ENCODE measurements at regions not wholly inside any gene's neighbourhood (a gene's known extent, or its start where the extent isn't known, plus 50 kb on each side); places are given as distances from the start of the nearest gene placed in this dataset.
"Not testable (repeated sequence)": the region's sequence is repeated elsewhere in the genome, so short reads cannot be mapped to it uniquely, and the experiment has no call there.

- Histone ChIP-seq H2BK5ac (ENCODE audit: low read length) (no peak overlapping the region), H3K4me1 (ENCODE audit: control insufficient read depth in 2 of 2, insufficient read depth in 1 of 2, low read depth in 1 of 2, low read length in 2 of 2) (no peaks in the 10 kb centered on the region), H2BK15ac (ENCODE audit: low read length) (no peak overlapping the region), H2BK120ac (ENCODE audit: low read depth, low read length) (no peak overlapping the region), H3K9ac (ENCODE audit: low read depth, low read length, poor library complexity) (no peak overlapping the region), H3K27ac (replicated peaks; ENCODE audit: low read length) (no peak overlapping the region), H3K4me3 (ENCODE audit: low read length in 2 of 2) (no peak overlapping the region), H3K23ac (ENCODE audit: low read depth, low read length, poor library complexity) (no peak overlapping the region), H3K79me1 (ENCODE audit: low read depth, low read length) (no peaks in the 10 kb centered on the region), H3K36me3 (replicated peaks in 1 of 2; ENCODE audit: control insufficient read depth in 2 of 2, insufficient read depth in 2 of 2, low read length in 2 of 2) (no peaks in the 10 kb centered on the region), H4K91ac (ENCODE audit: low read depth, low read length, poor library complexity) (no peak overlapping the region), H3K14ac (ENCODE audit: low read length) (no peak overlapping the region), H3K27me3 (ENCODE audit: control insufficient read depth in 3 of 3, insufficient read depth in 3 of 3, low read depth in 1 of 3, low read length in 3 of 3) (no peaks in the 10 kb centered on the region), H3K4me2 (ENCODE audit: insufficient read depth, low read length, poor library complexity, severe bottlenecking) (no peak overlapping the region), H4K8ac (ENCODE audit: low read depth, low read length) (no peak overlapping the region), H2AK5ac (ENCODE audit: low read depth, low read length) (no peak overlapping the region), H2BK12ac (ENCODE audit: low read length) (no peak overlapping the region), H3K4ac (ENCODE audit: low read length) (no peak overlapping the region), H3K18ac (ENCODE audit: low read length) (peak overlapping the region; percentile 35), H2AFZ (ENCODE audit: low read length) (no peak overlapping the region), H3K9me3 (replicated peaks in 1 of 2; ENCODE audit: control insufficient read depth in 2 of 2, insufficient read depth in 1 of 2, low read depth in 1 of 2, low read length in 2 of 2) (no peaks in the 10 kb centered on the region)
- DNase-seq (ENCODE audit: low spot score): no peak
- no CpG with 5 or more reads among the region's 3 CpGs for WGBS, 2 donors (ENCODE audit: extremely low coverage in 2 of 2, insufficient read length in 2 of 2, insufficient replicate concordance in 1 of 2)
These were observed 83.6 kb upstream of the FOXN2 start for GRCh38 chr2:48230834-48231233.

GRCh38 chr2:48232351-48232750 lies 82.1 kb upstream of the FOXN2 start:
- Histone ChIP-seq H3K4me1 (ENCODE audit: control insufficient read depth in 2 of 2, insufficient read depth in 1 of 2, low read depth in 1 of 2, low read length in 2 of 2) (no peaks in the 10 kb centered on the region), H3K23ac (ENCODE audit: low read depth, low read length, poor library complexity) (no peak overlapping the region), H2AFZ (ENCODE audit: low read length) (no peak overlapping the region), H3K27ac (replicated peaks; ENCODE audit: low read length) (no peak overlapping the region), H2BK5ac (ENCODE audit: low read length) (no peak overlapping the region), H3K4me2 (ENCODE audit: insufficient read depth, low read length, poor library complexity, severe bottlenecking) (no peak overlapping the region), H3K36me3 (replicated peaks in 1 of 2; ENCODE audit: control insufficient read depth in 2 of 2, insufficient read depth in 2 of 2, low read length in 2 of 2) (no peaks in the 10 kb centered on the region), H3K18ac (ENCODE audit: low read length) (peak overlapping the region; percentile 80), H3K4ac (ENCODE audit: low read length) (no peak overlapping the region), H2BK15ac (ENCODE audit: low read length) (no peak overlapping the region), H4K8ac (ENCODE audit: low read depth, low read length) (no peak overlapping the region), H2AK5ac (ENCODE audit: low read depth, low read length) (no peak overlapping the region), H4K91ac (ENCODE audit: low read depth, low read length, poor library complexity) (no peak overlapping the region), H2BK12ac (ENCODE audit: low read length) (no peak overlapping the region), H3K4me3 (ENCODE audit: low read length in 2 of 2) (no peak overlapping the region), H2BK120ac (ENCODE audit: low read depth, low read length) (no peak overlapping the region), H3K9me3 (replicated peaks in 1 of 2; ENCODE audit: control insufficient read depth in 2 of 2, insufficient read depth in 1 of 2, low read depth in 1 of 2, low read length in 2 of 2) (no peaks in the 10 kb centered on the region), H3K27me3 (ENCODE audit: control insufficient read depth in 3 of 3, insufficient read depth in 3 of 3, low read depth in 1 of 3, low read length in 3 of 3) (no peaks in the 10 kb centered on the region), H3K79me1 (ENCODE audit: low read depth, low read length) (no peaks in the 10 kb centered on the region), H3K9ac (ENCODE audit: low read depth, low read length, poor library complexity) (no peak overlapping the region), H3K14ac (ENCODE audit: low read length) (no peak overlapping the region)
- DNase-seq (ENCODE audit: low spot score): no peak
- no CpG with 5 or more reads among the region's 6 CpGs for WGBS, 2 donors (ENCODE audit: extremely low coverage in 2 of 2, insufficient read length in 2 of 2, insufficient replicate concordance in 1 of 2)

GRCh38 chr2:48233005-48233404 lies 81.5 kb upstream of the FOXN2 start:
- no peak overlapping the region for H4K8ac ChIP-seq (ENCODE audit: low read depth, low read length)
- no CpG with 5 or more reads among the region's 1 CpG for WGBS, 2 donors (ENCODE audit: extremely low coverage in 2 of 2, insufficient read length in 2 of 2, insufficient replicate concordance in 1 of 2)
- H2AFZ ChIP-seq (ENCODE audit: low read length): no peak overlapping the region
- H3K14ac ChIP-seq (ENCODE audit: low read length): no peak overlapping the region
- H3K9ac ChIP-seq (ENCODE audit: low read depth, low read length, poor library complexity): no peak overlapping the region
- H3K79me1 ChIP-seq (ENCODE audit: low read depth, low read length): no peaks in the 10 kb centered on the region
- H3K27ac ChIP-seq (replicated peaks; ENCODE audit: low read length): no peak overlapping the region
- H2BK15ac ChIP-seq (ENCODE audit: low read length): no peak overlapping the region
- H3K4me2 ChIP-seq (ENCODE audit: insufficient read depth, low read length, poor library complexity, severe bottlenecking): no peak overlapping the region
- no peak overlapping the region for H3K18ac ChIP-seq (ENCODE audit: low read length)
- no peak for DNase-seq (ENCODE audit: low spot score)
- H3K9me3 ChIP-seq (replicated peaks in 1 of 2; ENCODE audit: control insufficient read depth in 2 of 2, insufficient read depth in 1 of 2, low read depth in 1 of 2, low read length in 2 of 2): no peaks in the 10 kb centered on the region
- H3K36me3 ChIP-seq (replicated peaks in 1 of 2; ENCODE audit: control insufficient read depth in 2 of 2, insufficient read depth in 2 of 2, low read length in 2 of 2): no peaks in the 10 kb centered on the region
- no peak overlapping the region for H2BK120ac ChIP-seq (ENCODE audit: low read depth, low read length)
- H2BK5ac ChIP-seq (ENCODE audit: low read length): no peak overlapping the region
- no peak overlapping the region for H3K23ac ChIP-seq (ENCODE audit: low read depth, low read length, poor library complexity)
- H3K4me1 ChIP-seq (ENCODE audit: control insufficient read depth in 2 of 2, insufficient read depth in 1 of 2, low read depth in 1 of 2, low read length in 2 of 2): no peaks in the 10 kb centered on the region
- no peak overlapping the region for H3K4me3 ChIP-seq (ENCODE audit: low read length in 2 of 2)
- no peak overlapping the region for H2BK12ac ChIP-seq (ENCODE audit: low read length)
- H3K4ac ChIP-seq (ENCODE audit: low read length): no peak overlapping the region
- no peak overlapping the region for H4K91ac ChIP-seq (ENCODE audit: low read depth, low read length, poor library complexity)
- no peak overlapping the region for H2AK5ac ChIP-seq (ENCODE audit: low read depth, low read length)
- no peaks in the 10 kb centered on the region for H3K27me3 ChIP-seq (ENCODE audit: control insufficient read depth in 3 of 3, insufficient read depth in 3 of 3, low read depth in 1 of 3, low read length in 3 of 3)

GRCh38 chr2:48233824-48234223 lies 80.7 kb upstream of the FOXN2 start:
- WGBS, 2 donors (ENCODE audit: extremely low coverage in 2 of 2, insufficient read length in 2 of 2, insufficient replicate concordance in 1 of 2): no CpG with 5 or more reads among the region's 5 CpGs
- H3K4ac ChIP-seq (ENCODE audit: low read length): not testable (repeated sequence)

More at GRCh38 chr2:48233824-48234223, 80.7 kb upstream of the FOXN2 start:
- not testable (repeated sequence) for H4K91ac ChIP-seq (ENCODE audit: low read depth, low read length, poor library complexity); H3K9me3 ChIP-seq (replicated peaks in 1 of 2; ENCODE audit: control insufficient read depth in 2 of 2, insufficient read depth in 1 of 2, low read depth in 1 of 2, low read length in 2 of 2); H2BK15ac ChIP-seq (ENCODE audit: low read length); H4K8ac ChIP-seq (ENCODE audit: low read depth, low read length); H3K14ac ChIP-seq (ENCODE audit: low read length); H3K27ac ChIP-seq (replicated peaks; ENCODE audit: low read length); H2BK12ac ChIP-seq (ENCODE audit: low read length); H3K4me1 ChIP-seq (ENCODE audit: control insufficient read depth in 2 of 2, insufficient read depth in 1 of 2, low read depth in 1 of 2, low read length in 2 of 2); H2BK5ac ChIP-seq (ENCODE audit: low read length); DNase-seq (ENCODE audit: low spot score); H3K79me1 ChIP-seq (ENCODE audit: low read depth, low read length); H3K4me3 ChIP-seq (ENCODE audit: low read length in 2 of 2); H2AFZ ChIP-seq (ENCODE audit: low read length); H3K4me2 ChIP-seq (ENCODE audit: insufficient read depth, low read length, poor library complexity, severe bottlenecking); H2BK120ac ChIP-seq (ENCODE audit: low read depth, low read length); H3K18ac ChIP-seq (ENCODE audit: low read length); H3K27me3 ChIP-seq (ENCODE audit: control insufficient read depth in 3 of 3, insufficient read depth in 3 of 3, low read depth in 1 of 3, low read length in 3 of 3); H2AK5ac ChIP-seq (ENCODE audit: low read depth, low read length); H3K36me3 ChIP-seq (replicated peaks in 1 of 2; ENCODE audit: control insufficient read depth in 2 of 2, insufficient read depth in 2 of 2, low read length in 2 of 2); H3K9ac ChIP-seq (ENCODE audit: low read depth, low read length, poor library complexity); H3K23ac ChIP-seq (ENCODE audit: low read depth, low read length, poor library complexity)
